HL-60/S4 (cell line): ENCODE measurements at regions not wholly inside any gene's neighbourhood (a gene's known extent, or its start where the extent isn't known, plus 50 kb on each side); places are given as distances from the start of the nearest gene placed in this dataset.
"Not testable (repeated sequence)": the region's sequence is repeated elsewhere in the genome, so short reads cannot be mapped to it uniquely, and the experiment has no call there.

Source experiments
- in situ Hi-C: fragments of 300-500 bp; cut with MboI; formaldehyde crosslinking; loops from 2 replicates; pipeline ENCODE4 v1.14.3; 2022; ENCODE audit warnings: low sequenced_read_pairs

- in situ Hi-C loops: no loop called here
These were observed 165.4 kb upstream of the WDR1 start for GRCh38 chr4:10281996-10282395.

- in situ Hi-C loops: no loop called here
These were observed 162.7 kb upstream of the WDR1 start for GRCh38 chr4:10279261-10279660.

GRCh38 chr4:10278071-10278470 lies 161.5 kb upstream of the WDR1 start:
- in situ Hi-C loops: no loop called here

GRCh38 chr4:10276152-10276551 lies 159.6 kb upstream of the WDR1 start:
- in situ Hi-C loops: no loop called here

GRCh38 chr4:10275696-10276095 lies 159.1 kb upstream of the WDR1 start:
- in situ Hi-C loops: no loop called here

GRCh38 chr4:10273030-10273429 lies 156.4 kb upstream of the WDR1 start:
- in situ Hi-C loops: no loop called here

GRCh38 chr4:10272511-10272910 lies 155.9 kb upstream of the WDR1 start:
- in situ Hi-C loops: no loop called here

- in situ Hi-C loops: no loop called here
These were observed 150.5 kb upstream of the WDR1 start for GRCh38 chr4:10267066-10267465.

- in situ Hi-C loops: no loop called here
These were observed 144.2 kb upstream of the WDR1 start for GRCh38 chr4:10260777-10261176.

- in situ Hi-C loops: no loop called here
These were observed 143.4 kb upstream of the WDR1 start for GRCh38 chr4:10259976-10260375.

- in situ Hi-C loops: no loop called here
These were observed 139.6 kb upstream of the WDR1 start for GRCh38 chr4:10256203-10256602.

- in situ Hi-C loops: no loop called here
These were observed 137.2 kb upstream of the WDR1 start for GRCh38 chr4:10253765-10254164.

GRCh38 chr4:10245751-10246150 lies 129.2 kb upstream of the WDR1 start:
- in situ Hi-C loops: no loop called here

- in situ Hi-C loops: no loop called here
These were observed 127.3 kb upstream of the WDR1 start for GRCh38 chr4:10243856-10244255.

GRCh38 chr4:10240691-10241090 lies 124.1 kb upstream of the WDR1 start:
- in situ Hi-C loops: no loop called here

GRCh38 chr4:10239982-10240654 lies 123.5 kb upstream of the WDR1 start:
- in situ Hi-C loops: no loop called here

- in situ Hi-C loops: no loop called here
These were observed 120.5 kb upstream of the WDR1 start for GRCh38 chr4:10237131-10237530.

- in situ Hi-C loops: no loop called here
These were observed 115.5 kb upstream of the WDR1 start for GRCh38 chr4:10232114-10232513.

- in situ Hi-C loops: no loop called here
These were observed 110.2 kb upstream of the WDR1 start for GRCh38 chr4:10226756-10227155.

- in situ Hi-C loops: no loop called here
These were observed 108.5 kb upstream of the WDR1 start for GRCh38 chr4:10225096-10225495.

- in situ Hi-C loops: no loop called here
These were observed 107.2 kb upstream of the WDR1 start for GRCh38 chr4:10223782-10224181.

- in situ Hi-C loops: not testable (repeated sequence)
These were observed 96.9 kb upstream of the WDR1 start for GRCh38 chr4:10213481-10213880.

- in situ Hi-C loops: no loop called here
These were observed 96.3 kb upstream of the WDR1 start for GRCh38 chr4:10212901-10213300.
